ENCODE measurements at regions not wholly inside any gene's neighbourhood (a gene's known extent, or its start where the extent isn't known, plus 50 kb on each side); places are given as distances from the start of the nearest gene placed in this dataset.

- no peak for TF ChIP-seq PKNOX1 (IDR thresholded peaks at IDR 0.05)
- no peak for TF ChIP-seq FOXA1 (IDR thresholded peaks at IDR 0.05)
- no peak for TF ChIP-seq SUZ12 (IDR thresholded peaks at IDR 0.05)
- TF ChIP-seq ARNT (IDR thresholded peaks at IDR 0.05) = no peak
- TF ChIP-seq TARDBP (IDR thresholded peaks at IDR 0.05) = no peak
- TF ChIP-seq ZNF384 (IDR thresholded peaks at IDR 0.05) = no peak
- TF ChIP-seq SP1 (IDR thresholded peaks at IDR 0.05) = no peak
- no peak for TF ChIP-seq FOXM1 (IDR thresholded peaks at IDR 0.05; ENCODE audit: borderline replicate concordance)
- TF ChIP-seq LEF1 (IDR thresholded peaks at IDR 0.05; ENCODE audit: borderline replicate concordance) = no peak
- TF ChIP-seq ELF4 (IDR thresholded peaks at IDR 0.05) = no peak
Measured at GRCh38 chr10:108691126-108691525, 1232.2 kb downstream of the XPNPEP1 start.

All from HEK293T (cell line).